Hepatic stellate cell (primary cell): ENCODE measurements at regions not wholly inside any gene's neighbourhood (a gene's known extent, or its start where the extent isn't known, plus 50 kb on each side); places are given as distances from the start of the nearest gene placed in this dataset.

Experiments
- DNase-seq: peaks from one replicate; pipeline ENCODE4 v3.0.0; 2011; ENCODE audit warnings: low spot score

DNA sequence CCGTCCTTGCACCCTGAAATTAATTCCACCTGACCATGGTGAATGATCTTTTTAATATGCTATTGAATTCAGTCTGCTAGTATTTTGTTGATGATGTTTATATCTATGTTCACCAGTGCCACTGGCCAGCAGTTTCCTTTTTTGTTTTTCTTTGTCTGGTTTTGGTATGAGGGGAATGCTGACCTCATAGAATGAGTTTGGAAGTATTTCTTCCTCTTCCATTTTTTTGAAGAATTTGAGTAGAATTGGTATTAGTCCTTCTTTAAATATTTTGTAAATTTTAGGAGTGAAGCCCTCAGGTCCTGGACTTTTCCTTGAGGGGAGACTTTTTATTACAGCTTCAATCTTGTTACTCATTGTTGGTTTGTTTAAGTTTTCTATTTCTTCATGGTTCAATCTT, 231.6 kb downstream of the MRPL39 start:
- DNase-seq = no peak

- no peak for DNase-seq
Observed at GRCh38 chr21:25373126-25374082, 233.9 kb downstream of the MRPL39 start.

- no peak for DNase-seq
Observed at GRCh38 chr21:25371841-25372425, 235.3 kb downstream of the MRPL39 start.

- DNase-seq = peak; percentile 68
Observed at GRCh38 chr21:25370311-25370744, 237.0 kb downstream of the MRPL39 start.

- no peak for DNase-seq
Observed at GRCh38 chr21:25369524-25370300, 237.6 kb downstream of the MRPL39 start.

GRCh38 chr21:25368531-25368930, 238.8 kb downstream of the MRPL39 start:
- no peak for DNase-seq

GRCh38 chr21:25366116-25366515, 241.2 kb downstream of the MRPL39 start:
- DNase-seq = no peak

- DNase-seq = no peak
Observed at GRCh38 chr21:25362375-25363267, 244.7 kb downstream of the MRPL39 start.

GRCh38 chr21:25361765-25362164, 245.5 kb downstream of the MRPL39 start:
- no peak for DNase-seq

DNA sequence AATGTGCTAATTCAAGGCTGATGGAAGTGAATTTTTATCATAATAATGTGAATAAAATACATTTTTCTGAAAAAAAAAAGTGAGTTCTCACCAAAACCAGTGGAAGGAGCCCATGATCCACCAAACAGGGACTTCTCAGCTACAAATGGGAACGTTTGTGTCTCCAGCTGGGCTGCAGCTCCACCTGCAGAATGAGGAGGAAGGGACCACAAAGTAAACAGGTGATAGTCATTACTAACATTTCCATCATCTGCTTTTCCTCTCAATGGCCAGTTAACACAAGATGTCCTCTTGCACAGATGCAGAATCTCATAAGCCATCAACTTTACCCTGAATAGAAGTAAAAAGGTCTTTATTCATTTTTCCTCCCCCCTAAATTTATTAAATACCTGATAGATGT, 246.2 kb downstream of the MRPL39 start:
- no peak for DNase-seq

DNA sequence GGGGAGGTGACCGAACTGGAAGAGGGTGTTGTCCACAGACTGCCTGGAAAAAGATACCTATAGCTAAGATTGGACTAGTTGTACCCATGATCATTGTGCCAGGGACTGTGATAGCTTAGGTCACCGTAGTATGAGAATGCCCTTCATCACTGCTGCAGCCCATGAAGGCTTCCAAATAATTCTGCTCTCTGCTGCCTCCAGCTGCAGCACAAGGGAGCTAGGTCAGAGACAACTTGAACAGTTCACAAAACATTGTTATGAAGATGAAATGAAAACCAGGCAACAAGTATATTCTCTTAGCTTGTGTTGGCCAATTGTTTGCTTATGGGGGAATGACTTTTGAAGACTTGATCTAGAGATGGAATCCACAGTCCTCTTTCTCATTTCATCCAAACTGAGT, 246.7 kb downstream of the MRPL39 start:
- DNase-seq = no peak

DNA sequence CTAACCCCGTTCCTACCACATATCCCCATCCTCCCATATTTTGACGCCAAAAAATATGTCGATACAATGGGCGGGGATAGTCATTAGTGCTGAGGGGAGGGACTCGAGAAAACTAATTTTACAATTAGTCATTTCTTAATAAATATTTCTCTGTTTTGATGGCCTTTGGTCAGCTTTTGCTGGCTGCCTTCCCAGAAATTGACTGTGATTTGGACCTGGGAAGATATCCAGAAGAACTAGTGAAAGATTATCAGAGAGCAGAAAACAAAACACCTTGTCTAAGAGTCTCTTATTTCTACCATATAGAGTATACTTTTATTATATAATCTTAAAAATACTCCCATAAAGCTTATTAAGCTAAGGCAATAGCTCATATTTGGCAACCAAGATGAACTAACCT, 247.6 kb downstream of the MRPL39 start:
- DNase-seq = no peak

GRCh38 chr21:25350056-25350455, 257.2 kb downstream of the MRPL39 start:
- peak; percentile 16 for DNase-seq

DNA sequence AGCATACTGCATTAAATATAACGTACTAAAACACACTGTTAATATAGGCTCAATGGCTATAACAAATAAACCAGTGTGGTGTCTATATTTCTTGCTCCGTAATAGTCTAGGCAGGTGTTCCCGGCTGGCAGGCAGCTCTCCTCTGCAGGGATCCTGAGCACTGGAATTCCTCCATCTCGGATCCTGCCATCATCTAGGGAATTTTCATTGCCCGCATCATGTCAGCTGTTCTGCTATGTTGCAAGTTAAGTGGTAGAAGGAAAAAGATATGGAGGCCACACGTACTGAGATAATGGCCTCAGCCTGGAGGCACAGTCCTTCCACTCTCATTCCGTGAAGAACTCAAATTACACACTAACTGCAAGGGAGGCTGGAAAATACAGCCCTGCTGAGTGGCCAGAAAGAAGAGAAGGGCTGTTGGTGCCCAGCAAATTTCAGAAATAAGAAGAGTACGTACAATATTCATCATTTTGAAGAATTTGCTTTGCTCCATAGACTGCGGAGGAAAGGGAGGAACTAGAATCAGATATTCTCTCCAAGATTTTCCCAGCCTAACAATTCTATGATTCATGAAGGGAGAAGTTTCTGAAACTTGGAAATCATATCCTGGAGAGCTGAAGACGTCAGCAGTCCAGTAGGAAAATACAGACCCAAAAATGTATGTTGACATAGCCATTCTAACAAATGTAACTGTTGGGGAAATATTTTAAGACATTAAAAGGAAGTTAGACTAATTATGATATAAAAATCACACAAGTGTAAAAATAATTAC, 263.3 kb downstream of the MRPL39 start:
- DNase-seq = no peak

GRCh38 chr21:25342816-25343215, 264.5 kb downstream of the MRPL39 start:
- no peak for DNase-seq

- no peak for DNase-seq
Observed at GRCh38 chr21:25341981-25342380, 265.3 kb downstream of the MRPL39 start.

DNA sequence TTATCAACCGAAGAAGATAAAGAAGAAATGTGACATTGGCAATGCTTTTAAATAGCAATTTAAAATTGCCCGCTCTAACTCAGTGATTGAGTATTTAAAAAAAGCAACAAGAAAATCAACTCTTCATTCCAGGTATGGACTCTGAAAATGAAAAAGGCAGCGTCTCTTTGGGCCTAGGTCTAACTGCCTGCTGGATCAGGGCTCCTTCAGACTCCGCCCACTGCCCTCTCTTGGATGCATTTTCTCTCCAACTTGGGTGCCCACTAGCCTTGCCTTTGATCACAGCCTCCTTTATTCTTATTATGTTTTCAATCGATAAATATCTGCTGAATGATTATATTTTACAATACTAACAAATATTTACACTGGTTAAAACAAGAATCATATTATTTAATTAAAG, 268.9 kb downstream of the MRPL39 start:
- no peak for DNase-seq

GRCh38 chr21:25334046-25334730, 273.1 kb downstream of the MRPL39 start:
- no peak for DNase-seq

DNA sequence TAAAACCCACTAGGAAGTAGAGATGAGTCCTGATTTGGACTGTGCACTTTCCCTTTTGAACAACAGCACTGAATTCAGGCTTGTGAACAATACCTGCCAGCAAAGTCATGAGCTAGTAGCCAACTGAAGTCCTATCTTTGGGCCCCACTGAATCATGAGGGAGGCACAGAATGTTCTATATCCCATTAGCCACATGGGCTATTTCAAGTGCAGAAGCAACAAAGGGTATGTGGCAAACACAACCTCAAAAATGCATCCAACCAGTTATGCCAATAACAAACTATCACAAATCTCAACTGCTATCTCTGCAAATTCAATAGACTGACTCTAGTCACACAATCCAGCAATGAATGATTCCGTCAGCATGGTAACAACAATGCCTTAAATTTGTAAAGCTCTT, 276.0 kb downstream of the MRPL39 start:
- no peak for DNase-seq

- DNase-seq = no peak
Observed at GRCh38 chr21:25330266-25330665, 277.0 kb downstream of the MRPL39 start.
